ENCODE measurements at regions not wholly inside any gene's neighbourhood (a gene's known extent, or its start where the extent isn't known, plus 50 kb on each side); places are given as distances from the start of the nearest gene placed in this dataset.

DNA sequence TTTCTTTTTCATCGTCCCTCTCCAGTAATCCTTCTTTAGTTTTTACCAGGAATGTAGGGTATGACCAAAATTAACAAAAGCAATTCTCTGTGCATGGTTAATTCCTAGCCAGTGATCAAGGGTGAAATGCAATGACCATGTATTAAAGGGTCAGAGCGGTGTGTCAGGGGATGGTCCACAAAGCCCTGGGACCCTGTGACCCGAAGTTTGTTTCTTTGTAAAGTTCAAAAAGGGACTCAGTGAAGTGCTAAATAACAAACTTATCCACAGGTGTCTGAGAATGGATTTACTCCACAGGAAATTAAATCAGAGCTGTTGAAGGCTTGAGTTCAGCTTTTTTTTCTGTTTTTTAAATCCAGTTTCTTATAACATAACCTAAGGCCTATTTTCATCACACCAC is 375.7 kb downstream of the GJA1 start:
- TF ChIP-seq POLR2AphosphoS5 (IDR thresholded peaks at IDR 0.05; ENCODE audit: low read depth, low read length) (no peak), POLR2A (IDR thresholded peaks at IDR 0.05; ENCODE audit: low read depth, low read length) (no peak), TAF1 (IDR thresholded peaks at IDR 0.05; ENCODE audit: borderline replicate concordance, low read depth, low read length) (no peak)
